HG03025 (cell line): ENCODE measurements at regions not wholly inside any gene's neighbourhood (a gene's known extent, or its start where the extent isn't known, plus 50 kb on each side); places are given as distances from the start of the nearest gene placed in this dataset.
"Not testable (repeated sequence)": the region's sequence is repeated elsewhere in the genome, so short reads cannot be mapped to it uniquely, and the experiment has no call there.

ENCODE experiments used
- ATAC-seq: cut with Tn5 transposase; IDR thresholded peaks from one replicate; pipeline ENCODE4 v1.9.1; 2021; ENCODE audit warnings: mild to moderate bottlenecking, moderate library complexity; ENCODE audit not compliant: unreplicated experiment, low FRiP score

- no peak for ATAC-seq
Observed at GRCh38 chr4:159608436-159608835, 505.6 kb downstream of the RAPGEF2 start.

- no peak for ATAC-seq
Observed at GRCh38 chr4:159632031-159632430, 529.2 kb downstream of the RAPGEF2 start.

GRCh38 chr4:159639671-159640323 lies 536.9 kb downstream of the RAPGEF2 start:
- no peak for ATAC-seq

- no peak for ATAC-seq
Observed at GRCh38 chr4:159649237-159649636, 546.4 kb downstream of the RAPGEF2 start.

GRCh38 chr4:159652871-159653270 lies 550.0 kb downstream of the RAPGEF2 start:
- no peak for ATAC-seq

GRCh38 chr4:159655547-159655946 lies 552.7 kb downstream of the RAPGEF2 start:
- no peak for ATAC-seq

- ATAC-seq: no peak
Observed at GRCh38 chr4:159669094-159669493, 566.2 kb downstream of the RAPGEF2 start.

- ATAC-seq: no peak
Observed at GRCh38 chr4:159673221-159673620, 570.3 kb downstream of the RAPGEF2 start.

GRCh38 chr4:159674241-159674640 lies 571.4 kb downstream of the RAPGEF2 start:
- no peak for ATAC-seq

- ATAC-seq: no peak
Observed at GRCh38 chr4:159677521-159677920, 574.6 kb downstream of the RAPGEF2 start.

GRCh38 chr4:159682996-159683395 lies 580.1 kb downstream of the RAPGEF2 start:
- no peak for ATAC-seq

GRCh38 chr4:159684061-159684460 lies 581.2 kb downstream of the RAPGEF2 start:
- no peak for ATAC-seq

GRCh38 chr4:159685340-159686092 lies 582.6 kb downstream of the RAPGEF2 start:
- no peak for ATAC-seq

- no peak for ATAC-seq
Observed at GRCh38 chr4:159689526-159689925, 586.6 kb downstream of the RAPGEF2 start.

GRCh38 chr4:159697322-159698283 lies 594.7 kb downstream of the RAPGEF2 start:
- ATAC-seq: no peak

- no peak for ATAC-seq
Observed at GRCh38 chr4:159698336-159698735, 595.5 kb downstream of the RAPGEF2 start.

- no peak for ATAC-seq
Observed at GRCh38 chr4:159702200-159702599, 599.3 kb downstream of the RAPGEF2 start.

- no peak for ATAC-seq
Observed at GRCh38 chr4:159705334-159705733, 602.5 kb downstream of the RAPGEF2 start.

GRCh38 chr4:159706704-159707103 lies 603.8 kb downstream of the RAPGEF2 start:
- no peak for ATAC-seq

- not testable (repeated sequence) for ATAC-seq
Observed at GRCh38 chr4:159715180-159715579, 612.3 kb downstream of the RAPGEF2 start.

- ATAC-seq: no peak
Observed at GRCh38 chr4:159719531-159719930, 616.7 kb downstream of the RAPGEF2 start.
